Endothelial cell of umbilical vein (primary cell): ENCODE measurements at regions not wholly inside any gene's neighbourhood (a gene's known extent, or its start where the extent isn't known, plus 50 kb on each side); places are given as distances from the start of the nearest gene placed in this dataset.

ENCODE experiments used
- GATA2 ChIP-seq: IDR thresholded peaks from 2 replicates; pipeline ENCODE4 v1.7.0; 2011; ENCODE audit warnings: low read depth, mild to moderate bottlenecking, moderate library complexity, mixed read lengths, low read length; ENCODE audit not compliant: insufficient read length, insufficient read depth
- JUN ChIP-seq: IDR thresholded peaks from 2 replicates; pipeline ENCODE4 v1.6.1; 2011; ENCODE audit warnings: borderline replicate concordance, low read depth; ENCODE audit not compliant: insufficient read length, insufficient read depth
- POLR2A ChIP-seq: IDR thresholded peaks from 2 replicates; pipeline ENCODE4 v1.6.1; 2012; ENCODE audit warnings: low read depth, mild to moderate bottlenecking, control low read depth, low read length
- TF ChIP-seq, protein P1 (sequence below), 2 donors: IDR thresholded peaks; 1 replicate in 1 of 2; 2 replicates in 1 of 2; pipeline ENCODE4 v1.5.1; 2011; ENCODE audit warnings: low read length in 2 of 2, mild to moderate bottlenecking in 2 of 2, moderate library complexity in 2 of 2, control low read depth in 1 of 2, inconsistent platforms in 1 of 2, low read depth in 1 of 2; ENCODE audit not compliant: insufficient read depth in 1 of 2; ENCODE audit errors: extremely low read depth in 1 of 2

DNA sequence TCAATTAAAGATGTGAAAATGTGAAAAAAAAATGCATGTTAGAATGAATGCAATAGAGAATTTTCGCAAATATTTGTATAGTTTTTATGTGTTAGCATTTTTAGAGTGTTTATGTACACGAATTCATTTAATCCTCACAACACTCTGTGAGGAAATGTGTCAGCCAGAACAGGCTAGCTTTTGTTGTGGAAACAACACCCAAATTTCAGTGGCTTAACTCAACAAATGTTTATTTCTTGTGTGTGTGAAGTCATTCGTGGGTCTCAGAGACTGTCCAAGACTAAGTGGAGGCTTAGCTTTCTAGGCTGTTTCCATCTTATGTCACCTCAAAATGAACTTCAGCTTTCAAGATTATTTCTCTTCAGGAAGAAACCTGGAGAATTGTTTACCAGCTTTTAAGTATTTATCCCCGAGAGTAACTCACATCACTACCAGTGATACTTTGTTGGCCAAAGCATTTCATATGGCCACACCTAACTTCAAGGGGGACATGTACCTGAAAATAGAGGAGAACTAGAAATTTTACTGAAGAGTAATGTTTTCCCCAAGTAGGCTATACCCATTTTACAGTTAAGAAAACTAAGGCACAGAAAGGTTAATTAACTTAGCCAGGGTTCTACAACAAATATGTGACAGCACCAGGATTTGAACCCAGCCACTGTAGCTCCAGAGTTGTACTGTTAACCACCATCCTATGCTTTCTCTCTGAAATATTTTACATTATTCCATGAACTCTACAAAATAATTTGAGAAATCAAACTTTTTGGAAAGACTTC is 306.1 kb downstream of the QKI start:
- TF ChIP-seq GATA2 = no peak
- no peak for TF ChIP-seq POLR2A
- no peak for TF ChIP-seq JUN
- TF ChIP-seq, protein P1, sequence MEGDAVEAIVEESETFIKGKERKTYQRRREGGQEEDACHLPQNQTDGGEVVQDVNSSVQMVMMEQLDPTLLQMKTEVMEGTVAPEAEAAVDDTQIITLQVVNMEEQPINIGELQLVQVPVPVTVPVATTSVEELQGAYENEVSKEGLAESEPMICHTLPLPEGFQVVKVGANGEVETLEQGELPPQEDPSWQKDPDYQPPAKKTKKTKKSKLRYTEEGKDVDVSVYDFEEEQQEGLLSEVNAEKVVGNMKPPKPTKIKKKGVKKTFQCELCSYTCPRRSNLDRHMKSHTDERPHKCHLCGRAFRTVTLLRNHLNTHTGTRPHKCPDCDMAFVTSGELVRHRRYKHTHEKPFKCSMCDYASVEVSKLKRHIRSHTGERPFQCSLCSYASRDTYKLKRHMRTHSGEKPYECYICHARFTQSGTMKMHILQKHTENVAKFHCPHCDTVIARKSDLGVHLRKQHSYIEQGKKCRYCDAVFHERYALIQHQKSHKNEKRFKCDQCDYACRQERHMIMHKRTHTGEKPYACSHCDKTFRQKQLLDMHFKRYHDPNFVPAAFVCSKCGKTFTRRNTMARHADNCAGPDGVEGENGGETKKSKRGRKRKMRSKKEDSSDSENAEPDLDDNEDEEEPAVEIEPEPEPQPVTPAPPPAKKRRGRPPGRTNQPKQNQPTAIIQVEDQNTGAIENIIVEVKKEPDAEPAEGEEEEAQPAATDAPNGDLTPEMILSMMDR (IDR thresholded peaks at IDR 0.05; ENCODE audit: extremely low read depth in 1 of 2, insufficient read depth in 1 of 2, low read depth in 1 of 2, low read length in 2 of 2) = no peak
